ENCODE measurements at regions not wholly inside any gene's neighbourhood (a gene's known extent, or its start where the extent isn't known, plus 50 kb on each side); places are given as distances from the start of the nearest gene placed in this dataset.

GRCh38 chr21:28268685-28269084, 724.0 kb downstream of the LTN1 start:
- no peaks in the 10 kb centered on the region for H3K27me3 ChIP-seq (ENCODE audit: insufficient read depth, low read length)
- H3K9me3 ChIP-seq (ENCODE audit: insufficient read depth, low read depth, low read length), result no peaks in the 10 kb centered on the region
- H3K4me3 Mint-ChIP-seq (ENCODE audit: unreplicated experiment), result no peak overlapping the region

DNA sequence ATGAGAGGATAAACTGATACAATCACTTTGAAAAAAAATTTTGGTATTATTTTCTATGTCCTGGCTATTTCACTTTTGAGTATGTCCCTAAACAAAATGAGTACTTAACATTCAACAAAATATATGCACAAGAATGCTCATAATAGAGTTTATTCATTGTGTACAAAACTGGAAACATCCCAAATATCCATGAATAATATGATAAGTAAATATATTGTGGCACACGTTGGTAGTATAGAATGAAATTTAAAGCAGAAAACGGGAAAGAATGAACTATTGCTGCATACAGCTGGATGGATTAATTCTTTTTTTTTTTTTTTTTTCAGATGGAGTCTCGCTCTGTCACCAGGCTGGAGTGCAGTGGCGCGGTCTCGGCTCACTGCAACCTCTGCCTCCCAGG, 725.2 kb downstream of the LTN1 start:
- TF ChIP-seq, protein P1, sequence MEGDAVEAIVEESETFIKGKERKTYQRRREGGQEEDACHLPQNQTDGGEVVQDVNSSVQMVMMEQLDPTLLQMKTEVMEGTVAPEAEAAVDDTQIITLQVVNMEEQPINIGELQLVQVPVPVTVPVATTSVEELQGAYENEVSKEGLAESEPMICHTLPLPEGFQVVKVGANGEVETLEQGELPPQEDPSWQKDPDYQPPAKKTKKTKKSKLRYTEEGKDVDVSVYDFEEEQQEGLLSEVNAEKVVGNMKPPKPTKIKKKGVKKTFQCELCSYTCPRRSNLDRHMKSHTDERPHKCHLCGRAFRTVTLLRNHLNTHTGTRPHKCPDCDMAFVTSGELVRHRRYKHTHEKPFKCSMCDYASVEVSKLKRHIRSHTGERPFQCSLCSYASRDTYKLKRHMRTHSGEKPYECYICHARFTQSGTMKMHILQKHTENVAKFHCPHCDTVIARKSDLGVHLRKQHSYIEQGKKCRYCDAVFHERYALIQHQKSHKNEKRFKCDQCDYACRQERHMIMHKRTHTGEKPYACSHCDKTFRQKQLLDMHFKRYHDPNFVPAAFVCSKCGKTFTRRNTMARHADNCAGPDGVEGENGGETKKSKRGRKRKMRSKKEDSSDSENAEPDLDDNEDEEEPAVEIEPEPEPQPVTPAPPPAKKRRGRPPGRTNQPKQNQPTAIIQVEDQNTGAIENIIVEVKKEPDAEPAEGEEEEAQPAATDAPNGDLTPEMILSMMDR (IDR thresholded peaks at IDR 0.05; ENCODE audit: insufficient read depth, low read depth, low read length), result no peak
- TF ChIP-seq EZH2 (IDR thresholded peaks at IDR 0.05; ENCODE audit: insufficient read depth, low read length), result no peak
- Mint-ChIP-seq H3K9me3 (ENCODE audit: unreplicated experiment) (no peaks in the 10 kb centered on the region), H3K4me1 (ENCODE audit: low read depth, unreplicated experiment) (no peaks in the 10 kb centered on the region), H3K36me3 (ENCODE audit: low read depth, unreplicated experiment) (no peaks in the 10 kb centered on the region), H3K4me3 (ENCODE audit: unreplicated experiment) (no peak overlapping the region), H3K27me3 (ENCODE audit: low read depth, unreplicated experiment) (no peaks in the 10 kb centered on the region), H3K27ac (ENCODE audit: unreplicated experiment) (no peak overlapping the region)
- Histone ChIP-seq H3K27me3 (ENCODE audit: insufficient read depth, low read length) (no peaks in the 10 kb centered on the region), H2AFZ (ENCODE audit: low read depth, low read length) (no peak overlapping the region), H3K9me3 (ENCODE audit: insufficient read depth, low read depth, low read length) (no peaks in the 10 kb centered on the region), H3K4me2 (ENCODE audit: low read length) (no peak overlapping the region), H3K27ac (ENCODE audit: low read depth, low read length) (no peak overlapping the region), H3K9ac (ENCODE audit: low read length) (no peak overlapping the region), H3K36me3 (ENCODE audit: insufficient read depth, low read length) (no peaks in the 10 kb centered on the region), H3K4me1 (ENCODE audit: insufficient read depth, low read length) (no peaks in the 10 kb centered on the region), H3K79me2 (ENCODE audit: insufficient read depth, low read length) (no peaks in the 10 kb centered on the region), H4K20me1 (ENCODE audit: insufficient read depth, low read length) (no peaks in the 10 kb centered on the region), H3K4me3 (ENCODE audit: insufficient read depth, low read depth, low read length) (no peak overlapping the region)
- FAIRE-seq (no peak), DNase-seq (ENCODE audit: low read depth) (no peak)

More at GRCh38 chr21:28268685-28269084, 724.0 kb downstream of the LTN1 start:
- Histone ChIP-seq H3K36me3 (ENCODE audit: insufficient read depth, low read length) (no peaks in the 10 kb centered on the region), H3K79me2 (ENCODE audit: insufficient read depth, low read length) (no peaks in the 10 kb centered on the region), H3K4me3 (ENCODE audit: insufficient read depth, low read depth, low read length) (no peak overlapping the region), H3K4me2 (ENCODE audit: low read length) (no peak overlapping the region), H3K27ac (ENCODE audit: low read depth, low read length) (no peak overlapping the region), H4K20me1 (ENCODE audit: insufficient read depth, low read length) (no peaks in the 10 kb centered on the region), H3K4me1 (ENCODE audit: insufficient read depth, low read length) (no peaks in the 10 kb centered on the region), H2AFZ (ENCODE audit: low read depth, low read length) (no peak overlapping the region), H3K9ac (ENCODE audit: low read length) (no peak overlapping the region)
- Mint-ChIP-seq H3K27me3 (ENCODE audit: low read depth, unreplicated experiment) (no peaks in the 10 kb centered on the region), H3K36me3 (ENCODE audit: low read depth, unreplicated experiment) (no peaks in the 10 kb centered on the region), H3K4me1 (ENCODE audit: low read depth, unreplicated experiment) (no peaks in the 10 kb centered on the region), H3K9me3 (ENCODE audit: unreplicated experiment) (no peaks in the 10 kb centered on the region), H3K27ac (ENCODE audit: unreplicated experiment) (no peak overlapping the region)
- TF ChIP-seq, protein P1 (IDR thresholded peaks at IDR 0.05; ENCODE audit: insufficient read depth, low read depth, low read length), result no peak
- no peak for TF ChIP-seq EZH2 (IDR thresholded peaks at IDR 0.05; ENCODE audit: insufficient read depth, low read length)
- DNase-seq (ENCODE audit: low read depth), result no peak
- FAIRE-seq, result no peak

DNA sequence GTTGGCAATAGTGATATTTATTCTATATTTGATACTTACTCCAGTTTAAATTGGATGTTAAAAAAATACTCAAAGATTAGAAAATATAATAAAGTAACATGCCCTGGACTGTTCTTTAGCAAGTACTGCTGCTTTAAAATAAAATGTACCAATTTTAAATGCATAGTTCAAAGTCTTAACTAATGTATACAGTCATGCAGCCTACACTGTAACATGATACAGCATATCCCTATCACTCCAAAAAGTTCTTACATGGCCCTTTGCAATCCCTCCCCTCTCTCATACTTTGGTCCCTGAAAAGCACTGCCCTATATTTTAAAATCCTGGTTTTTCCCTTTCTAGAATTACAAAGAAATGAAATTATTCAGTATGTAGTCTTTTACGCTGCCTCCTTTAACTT, 726.6 kb downstream of the LTN1 start:
- no peaks in the 10 kb centered on the region for H3K9me3 Mint-ChIP-seq (ENCODE audit: unreplicated experiment)
- no peaks in the 10 kb centered on the region for H3K4me1 Mint-ChIP-seq (ENCODE audit: low read depth, unreplicated experiment)
- Histone ChIP-seq H3K9ac (ENCODE audit: low read length) (no peak overlapping the region), H3K4me3 (ENCODE audit: insufficient read depth, low read depth, low read length) (no peak overlapping the region), H3K36me3 (ENCODE audit: insufficient read depth, low read length) (no peaks in the 10 kb centered on the region), H4K20me1 (ENCODE audit: insufficient read depth, low read length) (no peaks in the 10 kb centered on the region), H3K79me2 (ENCODE audit: insufficient read depth, low read length) (no peaks in the 10 kb centered on the region), H3K4me1 (ENCODE audit: insufficient read depth, low read length) (no peaks in the 10 kb centered on the region), H2AFZ (ENCODE audit: low read depth, low read length) (no peak overlapping the region), H3K9me3 (ENCODE audit: insufficient read depth, low read depth, low read length) (no peaks in the 10 kb centered on the region), H3K27ac (ENCODE audit: low read depth, low read length) (no peak overlapping the region), H3K27me3 (ENCODE audit: insufficient read depth, low read length) (no peaks in the 10 kb centered on the region), H3K4me2 (ENCODE audit: low read length) (no peak overlapping the region)
- no peak for FAIRE-seq
- TF ChIP-seq EZH2 (IDR thresholded peaks at IDR 0.05; ENCODE audit: insufficient read depth, low read length), result no peak
- TF ChIP-seq, protein P1 (IDR thresholded peaks at IDR 0.05; ENCODE audit: insufficient read depth, low read depth, low read length), result no peak
- H3K4me3 Mint-ChIP-seq (ENCODE audit: unreplicated experiment), result no peak overlapping the region
- H3K27me3 Mint-ChIP-seq (ENCODE audit: low read depth, unreplicated experiment), result no peaks in the 10 kb centered on the region
- H3K36me3 Mint-ChIP-seq (ENCODE audit: low read depth, unreplicated experiment), result no peaks in the 10 kb centered on the region
- no peak overlapping the region for H3K27ac Mint-ChIP-seq (ENCODE audit: unreplicated experiment)
- DNase-seq (ENCODE audit: low read depth), result no peak
